ENCODE measurements at regions not wholly inside any gene's neighbourhood (a gene's known extent, or its start where the extent isn't known, plus 50 kb on each side); places are given as distances from the start of the nearest gene placed in this dataset.

- TF ChIP-seq ZNF462 (CRISPR knock-in tag; IDR thresholded peaks at IDR 0.05) (no peak), EZH2phosphoT487 (IDR thresholded peaks at IDR 0.05; ENCODE audit: unreplicated experiment) (no peak), EZH2 (IDR thresholded peaks at IDR 0.05; ENCODE audit: low read depth, unreplicated experiment) (no peak)
Observed at GRCh38 chr21:23445307-23445706, 2162.0 kb downstream of the MRPL39 start (continued).

- H3K4me3 ChIP-seq, result no peak overlapping the region
- no peaks in the 10 kb centered on the region for H4K20me1 ChIP-seq (replicated peaks; ENCODE audit: insufficient read depth)
- no peak for DNase-seq (ENCODE audit: low spot score)
- no peaks in the 10 kb centered on the region for H3K4me1 ChIP-seq (ENCODE audit: insufficient read depth)
- no peak overlapping the region for H2AFZ ChIP-seq
- Mint-ChIP-seq H3K4me3 (no peak overlapping the region), H3K27ac (no peak overlapping the region), H3K9me3 (peaks cover 4% of the 10 kb centered on the region; the same call in 1 of the 3 replicates), H3K36me3 (ENCODE audit: low read depth) (no peaks in the 10 kb centered on the region), H3K4me1 (no peaks in the 10 kb centered on the region), H3K27me3 (ENCODE audit: insufficient read depth, low read depth, poor library complexity) (no peaks in the 10 kb centered on the region)
- H3K27me3 ChIP-seq (ENCODE audit: insufficient read depth), result no peaks in the 10 kb centered on the region
- H3K9me2 ChIP-seq (ENCODE audit: insufficient read depth), result no peaks in the 10 kb centered on the region
- no peak overlapping the region for H3K4me2 ChIP-seq
- no peaks in the 10 kb centered on the region for H3F3A ChIP-seq (replicated peaks; ENCODE audit: low read depth)
- H3K79me2 ChIP-seq (replicated peaks; ENCODE audit: insufficient read depth), result no peaks in the 10 kb centered on the region
- no peak for ATAC-seq
- H3K36me3 ChIP-seq (ENCODE audit: insufficient read depth), result no peaks in the 10 kb centered on the region
- H3K27ac ChIP-seq (ENCODE audit: low read depth), result no peak overlapping the region
- TF ChIP-seq JUNB (IDR thresholded peaks at IDR 0.05; ENCODE audit: unreplicated experiment) (no peak), POLR2AphosphoS5 (IDR thresholded peaks at IDR 0.05; ENCODE audit: low read depth) (no peak), CTCF (conservative IDR thresholded peaks at IDR 0.05; ENCODE audit: low read depth in 2 of 2) (no peak), NANOG (IDR thresholded peaks at IDR 0.05; ENCODE audit: borderline replicate concordance) (no peak), ZNF114 (CRISPR knock-in tag; IDR thresholded peaks at IDR 0.05) (no peak), ZNF331 (CRISPR knock-in tag; IDR thresholded peaks at IDR 0.05; ENCODE audit: low read depth) (no peak), STAT1 (IDR thresholded peaks at IDR 0.05; ENCODE audit: unreplicated experiment) (no peak)
Observed at GRCh38 chr21:23438081-23438480, 2169.2 kb downstream of the MRPL39 start.

All from GM23338 (cell line).